SH-SY5Y (cell line): ENCODE measurements at regions not wholly inside any gene's neighbourhood (a gene's known extent, or its start where the extent isn't known, plus 50 kb on each side); places are given as distances from the start of the nearest gene placed in this dataset.

Source experiments
- GATA2 ChIP-seq: IDR thresholded peaks from 2 replicates; pipeline ENCODE4 v1.6.1; 2011; ENCODE audit warnings: mild to moderate bottlenecking, low read depth, low read length
- GATA3 ChIP-seq: IDR thresholded peaks from 2 replicates; pipeline ENCODE4 v1.6.1; 2011; ENCODE audit warnings: low read depth, mild to moderate bottlenecking, low read length, moderate library complexity

GRCh38 chr2:22753476-22753875 lies 631.5 kb upstream of the KLHL29 start:
- TF ChIP-seq GATA3 (no peak), GATA2 (no peak)
